Ovary (tissue), 7 donors: ENCODE measurements at regions not wholly inside any gene's neighbourhood (a gene's known extent, or its start where the extent isn't known, plus 50 kb on each side); places are given as distances from the start of the nearest gene placed in this dataset.

Experiments used
- DNase-seq, 5 donors: peaks; one replicate each; pipeline ENCODE4 v3.0.0-alpha.2; 2019 to 2020
- H3K27ac ChIP-seq, 2 donors: fragments of 200-600 bp; one replicate each; pipeline versions ENCODE4 v1.5.1 to v1.8.0; 2019 to 2022
- H3K27me3 ChIP-seq: fragments of 200-600 bp; one replicate; pipeline ENCODE4 v1.8.0; 2022
- H3K36me3 ChIP-seq: fragments of 200-600 bp; sonication (generic); one replicate; pipeline ENCODE4 v1.5.1; 2019
- H3K4me1 ChIP-seq: one replicate; pipeline ENCODE4 v1.8.1; 2013; ENCODE audit warnings: mild to moderate bottlenecking, moderate library complexity; ENCODE audit not compliant: insufficient read depth
- H3K4me3 ChIP-seq: fragments of 200-600 bp; sonication (generic); one replicate; pipeline ENCODE4 v1.5.1; 2017
- H3K9me3 ChIP-seq, 2 donors: fragments of 200-600 bp in 1 of 2; sonication (generic) in 1 of 2; one replicate each; pipeline versions ENCODE4 v1.5.1 to v1.8.1; 2013 to 2019; ENCODE audit warnings: mild to moderate bottlenecking in 1 of 2, moderate library complexity in 1 of 2
- EP300 ChIP-seq: sonication (generic); formaldehyde crosslinking; IDR thresholded peaks from one replicate; pipeline ENCODE4 v1.6.1; 2017; ENCODE audit warnings: antibody characterized with exemption
- POLR2A ChIP-seq: fragments of 450-650 bp; IDR thresholded peaks from one replicate; pipeline ENCODE4 v1.6.1; 2017; ENCODE audit warnings: antibody characterized with exemption, mild to moderate bottlenecking, moderate library complexity
- WGBS, 3 donors: extraction: QIAGEN DNeasy Blood & Tissue Kit in 1 of 3; methylation state at CpG; one replicate each; pipeline versions ENCODE4 v1.1.5 to v1.1.7; 2013 to 2017; 5-methylcytosine and 5-hydroxymethylcytosine counted together
- intact Hi-C, 4 donors: fragments of 100-400 bp; cut with DNase I; formaldehyde crosslinking; loops; one replicate each; pipeline versions ENCODE4 v1.11.0 to v1.15.1; 2022 to 2023
- TF ChIP-seq, protein P1 (sequence below), 3 donors: fragments of 450-650 bp in 2 of 3; fragments of 200-600 bp in 1 of 3; IDR thresholded peaks; one replicate each; pipeline versions ENCODE4 v1.5.1 to v1.8.0; 2016 to 2022; ENCODE audit warnings: antibody characterized with exemption in 3 of 3, mild to moderate bottlenecking in 1 of 3
- donor health status: DM: no; HTN: no; CAD: no; lungs with moderate emphysema.
- donor health status: DM: no; HTN: no; CAD: no.
- donor health status: Bipolar disorder and iron deficiency.
- donor health status: DM: no; HTN: no; CAD: no.
- donor health status: DM: yes; HTN: yes; CAD: no.

DNA sequence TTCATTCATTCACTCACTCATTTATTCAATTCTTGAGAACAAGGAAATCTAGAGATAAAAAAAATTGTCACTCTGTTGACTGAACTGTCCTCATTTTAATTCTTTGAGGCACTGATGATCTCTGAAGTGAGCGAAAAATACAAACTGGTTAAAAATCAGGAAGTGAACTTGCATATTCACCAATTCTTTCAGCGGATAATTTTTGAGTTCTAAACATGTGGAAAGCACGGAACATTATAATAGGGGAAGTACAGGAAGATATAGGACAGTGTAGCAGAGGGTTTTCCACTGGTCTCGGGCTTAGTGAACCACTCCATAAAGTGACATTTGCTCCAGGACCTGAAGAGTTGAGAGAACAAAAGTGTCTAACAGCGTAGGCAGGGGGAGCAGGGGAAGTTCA is 169.5 kb downstream of the TLR4 start:
- no peak overlapping the region for H3K4me3 ChIP-seq
- no peaks in the 10 kb centered on the region for H3K4me1 ChIP-seq
- no peak for DNase-seq
- no peaks in the 10 kb centered on the region for H3K9me3 ChIP-seq
- intact Hi-C loops: no loop called here
- no peak for TF ChIP-seq POLR2A
- TF ChIP-seq, protein P1, sequence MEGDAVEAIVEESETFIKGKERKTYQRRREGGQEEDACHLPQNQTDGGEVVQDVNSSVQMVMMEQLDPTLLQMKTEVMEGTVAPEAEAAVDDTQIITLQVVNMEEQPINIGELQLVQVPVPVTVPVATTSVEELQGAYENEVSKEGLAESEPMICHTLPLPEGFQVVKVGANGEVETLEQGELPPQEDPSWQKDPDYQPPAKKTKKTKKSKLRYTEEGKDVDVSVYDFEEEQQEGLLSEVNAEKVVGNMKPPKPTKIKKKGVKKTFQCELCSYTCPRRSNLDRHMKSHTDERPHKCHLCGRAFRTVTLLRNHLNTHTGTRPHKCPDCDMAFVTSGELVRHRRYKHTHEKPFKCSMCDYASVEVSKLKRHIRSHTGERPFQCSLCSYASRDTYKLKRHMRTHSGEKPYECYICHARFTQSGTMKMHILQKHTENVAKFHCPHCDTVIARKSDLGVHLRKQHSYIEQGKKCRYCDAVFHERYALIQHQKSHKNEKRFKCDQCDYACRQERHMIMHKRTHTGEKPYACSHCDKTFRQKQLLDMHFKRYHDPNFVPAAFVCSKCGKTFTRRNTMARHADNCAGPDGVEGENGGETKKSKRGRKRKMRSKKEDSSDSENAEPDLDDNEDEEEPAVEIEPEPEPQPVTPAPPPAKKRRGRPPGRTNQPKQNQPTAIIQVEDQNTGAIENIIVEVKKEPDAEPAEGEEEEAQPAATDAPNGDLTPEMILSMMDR (IDR thresholded peaks at IDR 0.05): no peak
- TF ChIP-seq EP300: no peak
- no peaks in the 10 kb centered on the region for H3K27me3 ChIP-seq
- H3K36me3 ChIP-seq: no peaks in the 10 kb centered on the region
- no peak overlapping the region for H3K27ac ChIP-seq
- WGBS, 3 donors: 84% methylated on average over 5 of the region's 5 CpGs

DNA sequence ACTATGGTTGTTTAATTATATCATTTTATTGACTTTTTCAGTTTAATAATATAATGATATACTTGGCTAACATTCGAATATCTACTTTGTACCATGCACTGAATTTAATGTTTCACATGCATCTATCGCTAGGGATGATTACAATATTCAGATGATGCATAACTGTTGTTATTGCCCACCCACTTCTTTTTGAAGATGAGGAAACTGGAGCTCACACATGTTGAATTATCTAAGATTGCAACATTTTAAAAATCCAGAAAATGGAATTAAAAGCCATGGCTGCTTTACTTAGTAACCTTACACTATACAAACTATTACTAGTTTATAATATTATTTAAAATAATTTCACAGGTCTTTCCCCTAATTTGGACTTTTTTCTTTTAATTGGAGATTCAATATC is 171.7 kb downstream of the TLR4 start:
- H3K9me3 ChIP-seq: no peaks in the 10 kb centered on the region
- no peaks in the 10 kb centered on the region for H3K4me1 ChIP-seq
- H3K4me3 ChIP-seq: no peak overlapping the region
- no peak for DNase-seq
- intact Hi-C loops: no loop called here
- no peaks in the 10 kb centered on the region for H3K27me3 ChIP-seq
- no peaks in the 10 kb centered on the region for H3K36me3 ChIP-seq
- no peak overlapping the region for H3K27ac ChIP-seq
- TF ChIP-seq POLR2A (no peak), EP300 (no peak)
- TF ChIP-seq, protein P1 (IDR thresholded peaks at IDR 0.05): no peak
- 80 to 84% (median 81%) methylated on average over 2 of the region's 2 CpGs for WGBS, 3 donors

DNA sequence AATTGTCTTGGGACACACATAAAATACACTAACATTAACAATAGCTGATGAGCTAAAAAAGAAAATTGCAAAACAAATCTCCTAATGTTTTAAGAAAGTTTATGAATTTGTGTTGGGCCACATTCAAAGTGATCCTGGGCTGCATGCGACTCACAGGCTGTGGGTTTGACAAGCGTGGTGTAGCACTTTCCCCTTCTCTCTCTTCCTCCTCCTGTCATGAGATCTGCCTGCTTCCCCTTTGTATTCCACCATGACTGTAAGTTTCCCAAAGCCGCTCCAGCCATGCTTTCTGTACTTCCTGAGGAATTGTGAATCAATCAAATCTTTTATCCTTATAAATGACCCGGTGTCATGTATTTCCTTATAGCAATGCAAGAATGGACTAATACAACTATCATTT is 178.0 kb downstream of the TLR4 start:
- intact Hi-C loops: no loop called here
- 78 to 93% (median 90%) methylated on average over 4 of the region's 4 CpGs for WGBS, 3 donors
- Histone ChIP-seq H3K27ac (no peak overlapping the region), H3K27me3 (no peaks in the 10 kb centered on the region), H3K9me3 (no peaks in the 10 kb centered on the region), H3K4me3 (no peak overlapping the region), H3K4me1 (no peaks in the 10 kb centered on the region), H3K36me3 (no peaks in the 10 kb centered on the region)
- DNase-seq: no peak
- TF ChIP-seq, protein P1 (IDR thresholded peaks at IDR 0.05): no peak
- TF ChIP-seq EP300: no peak
- no peak for TF ChIP-seq POLR2A

DNA sequence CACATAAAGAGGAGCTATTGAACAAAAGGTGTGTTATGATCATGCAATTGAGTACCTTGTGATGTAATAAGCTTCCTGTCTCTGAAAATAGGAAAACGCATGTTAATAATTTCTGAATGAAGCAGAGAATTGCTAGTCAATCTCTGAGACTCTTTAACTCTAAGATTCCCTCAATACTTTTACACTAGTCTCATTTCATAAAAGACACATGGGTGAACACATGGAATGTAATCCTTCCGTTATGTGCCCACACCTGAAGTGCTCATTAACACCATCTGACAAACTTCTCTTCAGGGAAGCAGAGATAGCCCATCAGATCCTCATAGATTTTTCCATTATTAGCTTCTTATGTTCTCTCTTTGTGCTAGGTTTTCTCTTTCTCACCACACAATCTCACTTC is 182.4 kb downstream of the TLR4 start:
- no peaks in the 10 kb centered on the region for H3K27me3 ChIP-seq
- no peaks in the 10 kb centered on the region for H3K9me3 ChIP-seq
- H3K4me3 ChIP-seq: no peak overlapping the region
- H3K27ac ChIP-seq: no peak overlapping the region
- WGBS, 3 donors: 72 to 81% (median 75%) methylated on average over 2 of the region's 2 CpGs
- intact Hi-C loops: no loop called here
- no peaks in the 10 kb centered on the region for H3K4me1 ChIP-seq
- no peaks in the 10 kb centered on the region for H3K36me3 ChIP-seq
- no peak for DNase-seq
- TF ChIP-seq POLR2A: no peak
- TF ChIP-seq EP300: no peak
- TF ChIP-seq, protein P1 (IDR thresholded peaks at IDR 0.05): no peak

DNA sequence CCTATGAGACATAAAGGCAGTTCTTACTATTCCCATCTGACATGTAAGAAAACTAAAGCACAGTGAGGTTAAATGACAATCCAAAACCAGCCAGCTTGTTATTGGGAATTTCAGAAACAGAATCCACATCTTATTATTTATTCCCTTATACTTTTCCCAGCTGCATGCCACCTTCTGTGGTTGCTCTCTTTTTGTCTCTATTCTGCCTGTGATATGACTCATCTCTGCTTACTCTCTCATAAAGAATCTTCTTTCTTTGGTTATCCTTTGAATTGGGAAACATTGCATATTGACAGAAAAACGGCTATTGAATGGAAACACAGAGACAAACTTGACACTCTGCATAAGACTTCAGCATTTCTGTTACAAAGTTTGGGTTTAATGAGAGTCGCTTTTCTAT is 183.2 kb downstream of the TLR4 start:
- intact Hi-C loops: no loop called here
- WGBS, 3 donors: 74 to 82% (median 76%) methylated on average over 2 of the region's 2 CpGs

More for the DNA sequence above, 183.2 kb downstream of the TLR4 start:
- H3K9me3 ChIP-seq: no peaks in the 10 kb centered on the region
- no peak overlapping the region for H3K27ac ChIP-seq
- DNase-seq: no peak
- no peak overlapping the region for H3K4me3 ChIP-seq
- no peaks in the 10 kb centered on the region for H3K4me1 ChIP-seq
- no peaks in the 10 kb centered on the region for H3K36me3 ChIP-seq
- TF ChIP-seq POLR2A: no peak
- no peak for TF ChIP-seq EP300
- TF ChIP-seq, protein P1 (IDR thresholded peaks at IDR 0.05): no peak
- H3K27me3 ChIP-seq: no peaks in the 10 kb centered on the region
